ENCODE measurements at regions not wholly inside any gene's neighbourhood (a gene's known extent, or its start where the extent isn't known, plus 50 kb on each side); places are given as distances from the start of the nearest gene placed in this dataset.

DNA sequence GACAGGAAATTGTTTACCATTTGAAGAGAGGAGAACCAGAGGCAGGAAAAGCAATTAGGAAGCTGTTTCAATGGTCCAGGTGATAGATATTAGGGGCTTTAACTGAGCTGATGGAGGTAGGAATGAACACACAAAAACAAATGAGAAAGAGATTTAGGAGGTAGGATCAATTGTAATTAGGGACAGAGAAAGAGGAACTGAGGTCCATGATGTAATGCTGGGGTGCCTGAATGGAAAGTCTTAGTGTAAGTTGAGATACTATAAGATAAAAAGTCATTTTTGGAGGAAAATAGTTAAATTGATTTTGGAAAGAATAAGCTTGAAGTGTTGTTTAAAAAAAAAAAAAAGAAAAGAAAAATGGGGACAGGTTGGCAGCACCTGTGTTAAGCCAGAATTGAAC, 58.5 kb upstream of the B3GAT2 start:
- TF ChIP-seq CTCF (IDR thresholded peaks at IDR 0.05) (no peak), POLR2A (IDR thresholded peaks at IDR 0.05) (no peak), POLR2AphosphoS5 (IDR thresholded peaks at IDR 0.05) (no peak)

All from transverse colon (tissue), 4 donors.